ENCODE measurements at regions not wholly inside any gene's neighbourhood (a gene's known extent, or its start where the extent isn't known, plus 50 kb on each side); places are given as distances from the start of the nearest gene placed in this dataset.
A peak's percentile ranks its signal among the peaks of the same experiment; 100 is the strongest.
"Not testable (repeated sequence)": the region's sequence is repeated elsewhere in the genome, so short reads cannot be mapped to it uniquely, and the experiment has no call there.

- Mint-ChIP-seq H3K27ac (no peak overlapping the region), H3K27me3 (ENCODE audit: low read depth) (peaks cover 7% of the 10 kb centered on the region), H3K4me3 (no peak overlapping the region), H3K9me3 (no peaks in the 10 kb centered on the region), H3K36me3 (ENCODE audit: low read depth) (no peaks in the 10 kb centered on the region), H3K4me1 (ENCODE audit: low read depth) (peaks cover 18% of the 10 kb centered on the region)
- intact Hi-C loops (cut with micrococcal nuclease), result no loop called here
- CTCF ChIA-PET, result interaction anchor here (1.8 kb wide), 1 partner anchor 65 kb away, joined by 5 read pairs; no protein-coding TSS in a partner anchor
- DNase-seq, result no peak
Observed at GRCh38 chr9:96152550-96152949, 149.4 kb downstream of the HSD17B3 start.

GRCh38 chr9:96150324-96151227 lies 151.4 kb downstream of the HSD17B3 start:
- H3K27ac Mint-ChIP-seq, result no peak overlapping the region
- CTCF ChIA-PET, result interaction anchor here (1.2 to 2.1 kb wide), 2 partner anchors 68 to 136 kb away, joined by 4 to 5 read pairs; no protein-coding TSS in a partner anchor
- no peak overlapping the region for H3K4me3 Mint-ChIP-seq
- DNase-seq, result peak; percentile 61
- H3K4me1 Mint-ChIP-seq (ENCODE audit: low read depth), result peaks cover 23% of the 10 kb centered on the region
- no peaks in the 10 kb centered on the region for H3K36me3 Mint-ChIP-seq (ENCODE audit: low read depth)
- H3K9me3 Mint-ChIP-seq, result no peaks in the 10 kb centered on the region
- peaks cover 14% of the 10 kb centered on the region for H3K27me3 Mint-ChIP-seq (ENCODE audit: low read depth)
- intact Hi-C loops (cut with micrococcal nuclease), result no loop called here

GRCh38 chr9:96149533-96150280 lies 152.3 kb downstream of the HSD17B3 start:
- H3K27ac Mint-ChIP-seq, result no peak overlapping the region
- no peak for DNase-seq
- intact Hi-C loops (cut with micrococcal nuclease), result no loop called here
- peaks cover 14% of the 10 kb centered on the region for H3K27me3 Mint-ChIP-seq (ENCODE audit: low read depth)
- H3K4me3 Mint-ChIP-seq, result no peak overlapping the region
- no peaks in the 10 kb centered on the region for H3K9me3 Mint-ChIP-seq
- CTCF ChIA-PET, result interaction anchor here (1.2 to 2.1 kb wide), 2 partner anchors 69 to 135 kb away, joined by 4 to 5 read pairs; no protein-coding TSS in a partner anchor
- H3K36me3 Mint-ChIP-seq (ENCODE audit: low read depth), result no peaks in the 10 kb centered on the region
- peaks cover 23% of the 10 kb centered on the region for H3K4me1 Mint-ChIP-seq (ENCODE audit: low read depth)

GRCh38 chr9:96148634-96149532 lies 153.1 kb downstream of the HSD17B3 start:
- Mint-ChIP-seq H3K4me3 (no peak overlapping the region), H3K4me1 (ENCODE audit: low read depth) (peaks cover 23% of the 10 kb centered on the region), H3K9me3 (no peaks in the 10 kb centered on the region), H3K27ac (no peak overlapping the region), H3K36me3 (ENCODE audit: low read depth) (no peaks in the 10 kb centered on the region), H3K27me3 (ENCODE audit: low read depth) (peaks cover 14% of the 10 kb centered on the region)
- CTCF ChIA-PET, result interaction anchor here (2.1 kb wide), 1 partner anchor 70 kb away, joined by 5 read pairs; no protein-coding TSS in a partner anchor
- DNase-seq, result no peak
- intact Hi-C loops (cut with micrococcal nuclease), result no loop called here

GRCh38 chr9:96147029-96147428 lies 154.9 kb downstream of the HSD17B3 start:
- H3K4me3 Mint-ChIP-seq, H3K27ac Mint-ChIP-seq, CTCF ChIA-PET: not testable (repeated sequence)

GRCh38 chr9:96141666-96142065 lies 160.3 kb downstream of the HSD17B3 start:
- Mint-ChIP-seq H3K4me1 (ENCODE audit: low read depth) (peaks cover 3% of the 10 kb centered on the region), H3K36me3 (ENCODE audit: low read depth) (no peaks in the 10 kb centered on the region), H3K4me3 (no peak overlapping the region), H3K9me3 (no peaks in the 10 kb centered on the region), H3K27me3 (ENCODE audit: low read depth) (peaks cover 5% of the 10 kb centered on the region), H3K27ac (no peak overlapping the region)
- intact Hi-C loops (cut with micrococcal nuclease), result no loop called here
- CTCF ChIA-PET, result no interaction called here
- DNase-seq, result no peak

More at GRCh38 chr9:96147029-96147428, 154.9 kb downstream of the HSD17B3 start:
- H3K36me3 Mint-ChIP-seq (ENCODE audit: low read depth); intact Hi-C loops (cut with micrococcal nuclease); H3K9me3 Mint-ChIP-seq: not testable (repeated sequence)
- Mint-ChIP-seq H3K27me3 (ENCODE audit: low read depth) (peaks cover 14% of the 10 kb centered on the region), H3K4me1 (ENCODE audit: low read depth) (peaks cover 23% of the 10 kb centered on the region)
- peak; percentile 18 for DNase-seq

- intact Hi-C loops (cut with micrococcal nuclease), result no loop called here
- DNase-seq, result no peak
- no peak overlapping the region for H3K4me3 Mint-ChIP-seq
- no peaks in the 10 kb centered on the region for H3K4me1 Mint-ChIP-seq (ENCODE audit: low read depth)
- no peaks in the 10 kb centered on the region for H3K9me3 Mint-ChIP-seq
- H3K27ac Mint-ChIP-seq, result no peak overlapping the region
- H3K27me3 Mint-ChIP-seq (ENCODE audit: low read depth), result no peaks in the 10 kb centered on the region
- no peaks in the 10 kb centered on the region for H3K36me3 Mint-ChIP-seq (ENCODE audit: low read depth)
- CTCF ChIA-PET, result no interaction called here
Observed at GRCh38 chr9:96141128-96141474, 160.9 kb downstream of the HSD17B3 start.

GRCh38 chr9:96140296-96141127 lies 161.5 kb downstream of the HSD17B3 start:
- CTCF ChIA-PET, result no interaction called here
- no peaks in the 10 kb centered on the region for H3K9me3 Mint-ChIP-seq
- DNase-seq, result no peak
- no peaks in the 10 kb centered on the region for H3K36me3 Mint-ChIP-seq (ENCODE audit: low read depth)
- peaks cover 5% of the 10 kb centered on the region for H3K4me1 Mint-ChIP-seq (ENCODE audit: low read depth)
- H3K4me3 Mint-ChIP-seq, result no peak overlapping the region
- intact Hi-C loops (cut with micrococcal nuclease), result no loop called here
- H3K27me3 Mint-ChIP-seq (ENCODE audit: low read depth), result no peaks in the 10 kb centered on the region
- H3K27ac Mint-ChIP-seq, result no peak overlapping the region

- peaks cover 6% of the 10 kb centered on the region for H3K4me1 Mint-ChIP-seq (ENCODE audit: low read depth)
- no peaks in the 10 kb centered on the region for H3K9me3 Mint-ChIP-seq
- H3K4me3 Mint-ChIP-seq, result no peak overlapping the region
- CTCF ChIA-PET, result no interaction called here
- no peak for DNase-seq
- no peaks in the 10 kb centered on the region for H3K36me3 Mint-ChIP-seq (ENCODE audit: low read depth)
- H3K27ac Mint-ChIP-seq, result no peak overlapping the region
- no peaks in the 10 kb centered on the region for H3K27me3 Mint-ChIP-seq (ENCODE audit: low read depth)
- intact Hi-C loops (cut with micrococcal nuclease), result no loop called here
Observed at GRCh38 chr9:96139592-96140295, 162.2 kb downstream of the HSD17B3 start.

- DNase-seq, result no peak
- Mint-ChIP-seq H3K36me3 (ENCODE audit: low read depth) (no peaks in the 10 kb centered on the region), H3K9me3 (no peaks in the 10 kb centered on the region), H3K27ac (no peak overlapping the region), H3K4me1 (ENCODE audit: low read depth) (peaks cover 6% of the 10 kb centered on the region), H3K27me3 (ENCODE audit: low read depth) (no peaks in the 10 kb centered on the region), H3K4me3 (no peak overlapping the region)
- intact Hi-C loops (cut with micrococcal nuclease), result no loop called here
- CTCF ChIA-PET, result no interaction called here
Observed at GRCh38 chr9:96138616-96139015, 163.4 kb downstream of the HSD17B3 start.

Measured in activated naive CD4-positive, alpha-beta T cell treated with anti-CD3 and anti-CD28 coated beads for 36 hours (primary cell).